NCI-H2227 (cell line): ENCODE measurements at regions not wholly inside any gene's neighbourhood (a gene's known extent, or its start where the extent isn't known, plus 50 kb on each side); places are given as distances from the start of the nearest gene placed in this dataset.
"Not testable (repeated sequence)": the region's sequence is repeated elsewhere in the genome, so short reads cannot be mapped to it uniquely, and the experiment has no call there.

Experiments used
- DNase-seq: peaks from one replicate; lab custom pipeline; 2025; ENCODE audit not compliant: unreplicated experiment; lab: John Stamatoyannopoulos, UW

- DNase-seq: no peak
Observed at GRCh38 chr12:77229640-77230442, 164.5 kb upstream of the E2F7 start.

- DNase-seq: no peak
Observed at GRCh38 chr12:77228376-77228775, 163.0 kb upstream of the E2F7 start.

DNA sequence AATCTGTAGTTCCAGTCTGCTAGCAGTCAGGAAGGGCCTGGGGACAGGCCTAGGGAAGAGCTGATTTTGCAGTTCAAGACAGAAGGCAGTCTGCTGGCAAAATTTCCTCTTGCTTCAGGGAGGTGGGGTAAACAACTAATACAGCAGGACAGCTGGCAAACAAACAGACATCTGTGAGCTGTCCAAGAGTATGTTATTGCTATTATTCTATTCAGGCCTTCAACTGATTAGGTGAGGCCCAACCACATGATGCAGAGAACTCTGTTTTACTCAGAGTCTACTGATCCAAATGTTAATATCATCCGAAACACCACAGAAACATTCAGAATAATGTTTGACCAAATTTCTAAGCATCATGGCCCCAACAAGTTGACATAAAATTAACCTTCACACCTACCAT, 161.0 kb upstream of the E2F7 start:
- DNase-seq: no peak

- DNase-seq: no peak
Observed at GRCh38 chr12:77225373-77225772, 160.0 kb upstream of the E2F7 start.

GRCh38 chr12:77224346-77224745, 159.0 kb upstream of the E2F7 start:
- no peak for DNase-seq

- DNase-seq: no peak
Observed at GRCh38 chr12:77222336-77222735, 157.0 kb upstream of the E2F7 start.

DNA sequence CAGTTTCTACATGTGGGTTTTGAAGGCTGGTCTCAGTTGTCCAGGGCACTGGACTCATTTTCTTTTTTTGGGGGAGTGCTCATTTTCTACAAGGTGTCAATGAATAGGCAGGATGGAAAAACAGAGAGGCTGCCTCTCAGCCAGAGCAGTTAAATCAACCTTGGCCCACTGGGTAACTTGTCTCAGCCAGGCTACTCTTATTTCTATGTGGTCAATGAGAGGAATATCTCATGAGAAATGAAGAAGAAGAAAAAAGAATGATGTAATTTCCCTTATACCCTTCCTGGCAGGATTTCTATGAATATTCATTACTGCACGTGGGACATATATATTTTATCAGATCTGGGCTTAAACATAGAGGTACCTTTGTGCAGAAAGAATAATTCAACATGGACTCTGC, 155.2 kb upstream of the E2F7 start:
- DNase-seq: no peak

DNA sequence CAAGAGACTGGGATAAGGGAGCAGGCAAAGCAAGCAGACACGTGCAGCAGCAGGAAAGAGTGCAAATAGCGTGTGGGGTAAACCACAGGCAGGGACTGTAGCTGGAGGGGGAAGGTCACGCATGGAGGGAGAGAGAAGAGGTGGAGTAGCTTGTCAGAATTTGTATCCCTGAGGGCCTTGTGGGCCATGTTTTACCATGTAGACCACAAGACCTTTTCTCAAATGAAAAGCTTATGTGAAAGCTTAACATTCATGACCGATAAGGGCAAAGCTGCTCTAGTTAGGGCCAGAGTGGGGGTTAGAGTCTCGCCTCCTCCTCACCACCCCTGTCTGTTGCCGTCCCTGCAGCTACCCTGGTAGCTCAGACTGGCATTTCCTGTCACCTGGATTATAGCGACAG, 152.9 kb upstream of the E2F7 start:
- no peak for DNase-seq

DNA sequence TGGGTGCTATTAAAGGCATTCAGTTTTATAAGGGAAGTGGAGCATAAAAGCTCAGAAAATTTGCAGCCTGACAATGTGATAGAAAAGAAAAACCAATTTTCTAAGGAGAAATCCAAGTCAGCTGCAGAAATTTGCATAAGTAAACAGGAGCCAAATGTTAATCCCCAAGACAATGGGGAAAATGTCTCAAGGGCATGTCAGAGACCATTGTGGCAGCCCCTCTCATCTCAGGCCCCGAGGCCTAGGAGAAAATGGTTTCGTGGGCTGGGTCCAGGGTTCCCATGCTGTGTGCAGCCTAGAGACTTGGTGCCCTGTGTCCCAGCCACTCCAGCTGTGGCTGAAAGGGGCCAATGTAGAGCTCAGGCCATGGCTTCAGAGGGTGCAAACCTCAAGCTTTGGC, 150.8 kb upstream of the E2F7 start:
- not testable (repeated sequence) for DNase-seq

DNA sequence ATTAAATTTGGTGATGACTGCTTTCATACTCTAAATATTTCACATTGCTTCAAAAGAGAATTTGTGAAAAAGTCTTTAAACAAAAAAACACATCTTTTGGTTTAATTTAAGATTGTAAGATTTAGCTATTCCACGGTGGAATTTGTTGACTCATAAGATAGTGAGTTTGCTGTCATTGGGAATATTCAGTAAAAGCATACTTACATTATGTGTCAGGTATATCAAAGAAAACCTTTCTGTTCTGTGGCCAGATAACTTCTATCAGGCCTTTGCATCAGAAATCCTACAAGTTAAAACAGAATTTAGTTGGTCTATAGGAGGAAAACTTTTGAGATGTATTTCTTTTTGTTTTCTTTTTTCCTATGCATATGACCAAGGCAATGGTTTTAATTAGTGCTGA, 148.8 kb upstream of the E2F7 start:
- DNase-seq: no peak

GRCh38 chr12:77213319-77213718, 147.9 kb upstream of the E2F7 start:
- DNase-seq: peak; percentile 36

DNA sequence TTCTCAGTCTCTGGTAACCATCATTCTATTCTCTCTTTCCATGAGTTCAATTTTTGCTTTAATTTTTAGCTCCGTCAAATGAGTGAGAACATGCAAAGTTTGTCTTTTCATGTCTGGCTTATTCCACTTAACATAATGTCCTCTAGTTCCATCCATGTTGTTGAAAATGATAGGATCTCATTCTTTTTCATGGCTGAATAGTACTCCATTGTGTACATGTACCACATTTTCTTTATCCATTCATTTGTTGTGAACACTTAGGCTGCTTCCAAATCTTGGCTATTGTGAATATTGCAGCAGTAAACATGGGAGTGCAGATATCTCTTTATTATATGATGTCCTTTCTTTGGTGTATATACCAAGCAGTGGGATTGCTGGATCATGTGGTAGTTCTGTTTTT, 145.4 kb upstream of the E2F7 start:
- no peak for DNase-seq

DNA sequence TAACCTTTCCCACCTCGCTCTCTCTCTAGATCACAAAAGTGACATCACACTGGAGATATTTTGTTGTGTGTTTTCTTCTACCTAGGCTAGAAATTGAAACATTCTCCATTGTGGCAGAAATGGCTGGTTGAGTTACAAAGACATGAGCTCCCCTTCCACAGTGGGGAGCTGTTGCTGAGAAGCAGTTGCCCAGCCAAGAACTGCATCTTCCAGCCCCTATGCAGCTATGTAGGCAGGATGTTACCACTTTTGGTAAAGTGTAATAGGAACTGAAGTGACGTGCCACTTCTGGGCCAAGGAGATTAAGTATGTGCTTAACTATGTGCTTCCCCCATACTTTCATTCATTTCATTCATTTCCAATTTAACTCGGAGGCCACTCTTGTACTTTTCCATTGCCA, 138.7 kb upstream of the E2F7 start:
- DNase-seq: no peak

DNA sequence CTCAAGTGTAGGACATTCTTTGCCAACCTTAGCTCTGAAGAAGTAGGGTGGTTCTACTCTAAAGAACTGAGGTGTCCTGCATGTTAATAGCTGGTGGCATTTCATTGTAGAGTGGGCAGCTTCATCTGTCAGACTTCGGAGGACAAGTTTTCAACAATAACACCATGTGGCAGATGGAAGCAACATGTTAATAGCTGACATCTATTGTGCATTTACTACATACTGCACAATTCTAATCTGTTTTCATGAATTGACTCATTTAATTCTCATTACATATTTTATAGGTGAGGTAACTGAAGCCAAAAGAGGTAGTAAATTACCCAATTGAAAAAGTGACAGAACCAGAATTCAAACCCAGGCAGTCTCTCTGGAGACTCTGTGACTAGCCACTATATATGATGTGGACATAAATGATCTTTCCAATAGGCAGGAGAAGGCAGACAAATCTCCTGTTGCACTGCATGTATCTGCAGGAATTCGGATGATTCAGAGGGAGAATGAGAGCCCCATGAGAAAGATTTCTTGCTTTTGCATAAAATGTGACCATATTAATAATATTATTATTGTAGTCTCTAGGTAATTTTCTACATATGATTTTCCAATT, 137.2 kb upstream of the E2F7 start:
- DNase-seq: no peak

- DNase-seq: peak; percentile 25
Observed at GRCh38 chr12:77189901-77190416, 124.6 kb upstream of the E2F7 start.

DNA sequence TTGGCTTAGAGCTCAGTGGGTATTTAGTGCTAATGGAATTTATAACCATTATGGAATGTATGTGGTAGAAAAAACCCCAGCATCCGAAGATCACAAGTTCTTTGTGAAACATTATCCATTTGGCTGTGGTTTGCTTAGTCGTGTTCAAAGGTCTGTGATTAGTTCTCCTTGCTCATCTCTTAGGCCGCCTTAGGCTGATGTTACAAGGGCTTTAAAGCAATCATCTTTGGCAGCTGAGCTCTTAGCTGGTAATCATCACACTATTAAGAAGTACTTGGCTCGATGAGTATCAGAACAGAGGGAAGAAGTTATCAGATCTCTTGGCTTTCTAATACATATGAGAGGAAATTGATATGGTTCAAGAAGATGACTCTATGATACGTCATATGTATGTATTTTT, 124.1 kb upstream of the E2F7 start:
- DNase-seq: peak; percentile 68

DNA sequence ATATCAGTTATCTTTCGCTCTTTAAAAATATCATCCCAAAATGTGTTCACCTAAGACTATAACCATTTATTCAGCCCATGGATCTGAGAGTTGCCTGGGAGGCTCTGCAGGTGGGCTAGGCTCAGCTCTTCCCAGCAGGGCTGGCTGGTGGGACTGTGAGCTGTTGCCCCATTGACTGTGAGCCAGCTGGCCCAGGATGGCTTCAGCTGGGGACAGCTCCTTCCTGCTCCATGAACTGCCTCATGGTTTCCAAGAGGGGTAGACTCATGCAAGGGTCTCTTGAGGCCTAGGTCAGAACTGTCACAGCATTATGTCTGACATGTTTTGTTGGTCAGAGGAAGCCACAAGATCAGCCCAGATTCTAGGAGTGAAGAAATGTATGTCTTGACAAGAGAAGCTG, 114.1 kb upstream of the E2F7 start:
- DNase-seq: no peak

DNA sequence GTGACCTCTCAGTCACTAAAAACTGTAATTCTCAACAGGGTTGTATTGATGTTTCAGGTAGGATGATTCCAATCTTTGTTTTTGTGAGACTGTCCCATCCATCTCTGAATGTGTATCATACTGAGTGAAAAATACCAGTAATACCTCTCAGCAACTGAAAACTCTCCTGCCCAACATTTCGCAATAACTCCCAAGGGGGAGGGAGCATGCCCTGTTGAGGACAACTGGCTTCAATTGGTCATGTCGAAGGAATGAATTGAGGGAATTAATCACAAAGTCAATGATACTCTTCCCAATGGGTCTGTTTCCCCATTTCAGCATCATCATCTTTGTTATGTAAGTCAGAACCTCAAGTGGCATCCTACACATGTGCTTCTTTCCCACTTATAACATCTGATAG, 102.4 kb upstream of the E2F7 start:
- DNase-seq: no peak

GRCh38 chr12:77166696-77167095, 101.3 kb upstream of the E2F7 start:
- DNase-seq: no peak

GRCh38 chr12:77163074-77164038, 98.0 kb upstream of the E2F7 start:
- DNase-seq: no peak

- DNase-seq: peak; percentile 14
Observed at GRCh38 chr12:77161944-77162343, 96.6 kb upstream of the E2F7 start.
